H9 (cell line): ENCODE measurements at regions not wholly inside any gene's neighbourhood (a gene's known extent, or its start where the extent isn't known, plus 50 kb on each side); places are given as distances from the start of the nearest gene placed in this dataset.

Source experiments
- DNase-seq: peaks from one replicate; pipeline ENCODE4 v3.0.0-alpha.2; 2017
- H2AFZ ChIP-seq: one replicate; pipeline ENCODE4 v1.6.1; 2013; ENCODE audit warnings: mild to moderate bottlenecking, low read length, control low read depth, moderate library complexity
- H2AK5ac ChIP-seq: 2 replicates; pipeline ENCODE4 v1.6.1; 2013; ENCODE audit warnings: low read length, control low read depth, mixed read lengths; ENCODE audit not compliant: insufficient read length
- H2BK120ac ChIP-seq: one replicate; pipeline ENCODE4 v1.6.1; 2013; ENCODE audit warnings: low read depth, mild to moderate bottlenecking, low read length, control low read depth, inconsistent platforms; ENCODE audit not compliant: poor library complexity, severe bottlenecking
- H2BK12ac ChIP-seq: 2 replicates; pipeline ENCODE4 v1.6.1; 2013; ENCODE audit warnings: low read length, control low read depth, mixed read lengths, low read depth; ENCODE audit not compliant: insufficient read length
- H2BK15ac ChIP-seq: 2 replicates; pipeline ENCODE4 v1.6.1; 2013; ENCODE audit warnings: low read depth, low read length, control low read depth
- H2BK20ac ChIP-seq: one replicate; pipeline ENCODE4 v1.6.1; 2013; ENCODE audit warnings: low read depth, mild to moderate bottlenecking, low read length, control low read depth, inconsistent platforms; ENCODE audit not compliant: poor library complexity, severe bottlenecking
- H2BK5ac ChIP-seq: 2 replicates; pipeline ENCODE4 v1.6.1; 2013; ENCODE audit warnings: low read length, control low read depth, mixed read lengths; ENCODE audit not compliant: insufficient read length
- H3K14ac ChIP-seq: 2 replicates; pipeline ENCODE4 v1.6.1; 2013; ENCODE audit warnings: low read length, control low read depth; ENCODE audit not compliant: insufficient read depth
- H3K18ac ChIP-seq: 2 replicates; pipeline ENCODE4 v1.6.1; 2013; ENCODE audit warnings: low read depth, mild to moderate bottlenecking, mixed read lengths, low read length, control low read depth; ENCODE audit not compliant: insufficient read length
- H3K23ac ChIP-seq: 2 replicates; pipeline ENCODE4 v1.6.1; 2013; ENCODE audit warnings: low read length, control low read depth, mixed read lengths, low read depth; ENCODE audit not compliant: insufficient read length
- H3K23me2 ChIP-seq: 2 replicates; pipeline ENCODE4 v1.6.1; 2013; ENCODE audit warnings: low read depth, mild to moderate bottlenecking, mixed read lengths, low read length, control low read depth; ENCODE audit not compliant: insufficient read length, poor library complexity, severe bottlenecking
- H3K27ac ChIP-seq: 2 replicates; pipeline ENCODE4 v1.5.1; 2013; ENCODE audit warnings: low read length, control low read depth, mixed read lengths, low read depth; ENCODE audit not compliant: insufficient read length
- H3K27me3 ChIP-seq: 2 replicates; pipeline ENCODE4 v1.6.1; 2013; ENCODE audit warnings: low read length, control low read depth, inconsistent platforms; ENCODE audit not compliant: insufficient read depth
- H3K4ac ChIP-seq: 2 replicates; pipeline ENCODE4 v1.6.1; 2013; ENCODE audit warnings: low read depth, mild to moderate bottlenecking, control low read depth, inconsistent platforms, low read length, moderate library complexity
- H3K4me1 ChIP-seq: 2 replicates; pipeline ENCODE4 v1.6.1; 2013; ENCODE audit warnings: low read length, control low read depth, inconsistent platforms; ENCODE audit not compliant: insufficient read depth
- H3K4me2 ChIP-seq: 2 replicates; pipeline ENCODE4 v1.6.1; 2013; ENCODE audit warnings: low read length, control low read depth, mixed read lengths; ENCODE audit not compliant: insufficient read length, insufficient read depth
- H3K56ac ChIP-seq: 2 replicates; pipeline ENCODE4 v1.6.1; 2013; ENCODE audit warnings: low read depth, mild to moderate bottlenecking, mixed read lengths, low read length, control low read depth; ENCODE audit not compliant: insufficient read length
- H3K79me1 ChIP-seq: 2 replicates; pipeline ENCODE4 v1.6.1; 2013; ENCODE audit warnings: low read depth, mild to moderate bottlenecking, moderate library complexity, low read length, control low read depth, inconsistent platforms; ENCODE audit not compliant: insufficient read depth, poor library complexity, severe bottlenecking
- H3K79me2 ChIP-seq: 2 replicates; pipeline ENCODE4 v1.6.1; 2013; ENCODE audit warnings: low read length, control low read depth, inconsistent platforms; ENCODE audit not compliant: insufficient read depth
- H3K9ac ChIP-seq: 2 replicates; pipeline ENCODE4 v1.6.1; 2013; ENCODE audit warnings: low read length, control low read depth, mixed read lengths; ENCODE audit not compliant: insufficient read length; ENCODE audit errors: extremely low read depth
- H3K9me3 ChIP-seq: one replicate; pipeline ENCODE4 v1.6.1; 2013; ENCODE audit warnings: low read depth, low read length, inconsistent platforms; ENCODE audit not compliant: control insufficient read depth
- H3T11ph ChIP-seq: one replicate; pipeline ENCODE4 v1.6.1; 2013; ENCODE audit warnings: mild to moderate bottlenecking, low read length, control low read depth, inconsistent platforms
- H4K20me1 ChIP-seq: one replicate; pipeline ENCODE4 v1.6.1; 2013; ENCODE audit not compliant: control insufficient read depth, insufficient read length, insufficient read depth
- H4K5ac ChIP-seq: 2 replicates; pipeline ENCODE4 v1.6.1; 2013; ENCODE audit warnings: low read depth, mild to moderate bottlenecking, mixed read lengths, low read length, control low read depth; ENCODE audit not compliant: insufficient read length
- H4K8ac ChIP-seq: replicated peaks from 2 replicates; pipeline ENCODE4 v1.6.1; 2013; ENCODE audit warnings: low read length, control low read depth, mixed read lengths, low read depth; ENCODE audit not compliant: insufficient read length
- H4K91ac ChIP-seq: 2 replicates; pipeline ENCODE4 v1.6.1; 2013; ENCODE audit warnings: low read depth, mild to moderate bottlenecking, moderate library complexity, mixed read lengths, low read length, control low read depth; ENCODE audit not compliant: insufficient read length
- H3K27ac Mint-ChIP-seq, 3 experiments: 2 replicates in 2 of 3; 3 replicates in 1 of 3; pipeline ENCODE4 v1.8.0; 2020 to 2021; ENCODE audit warnings: mixed read lengths in 3 of 3, mild to moderate bottlenecking in 1 of 3, moderate library complexity in 1 of 3
- H3K27me3 Mint-ChIP-seq: 2 replicates; pipeline ENCODE4 v1.8.0; 2021; ENCODE audit warnings: low read depth, mild to moderate bottlenecking, moderate library complexity, mixed read lengths
- H3K36me3 Mint-ChIP-seq, 3 experiments: 2 replicates in 2 of 3; 3 replicates in 1 of 3; pipeline ENCODE4 v1.8.0; 2020 to 2021; ENCODE audit warnings: low read depth in 3 of 3, mixed read lengths in 3 of 3; ENCODE audit not compliant: insufficient read depth in 1 of 3
- H3K4me1 Mint-ChIP-seq, 2 experiments: 2 replicates each; pipeline ENCODE4 v1.8.0; 2020; ENCODE audit warnings: mixed read lengths in 2 of 2
- H3K4me3 Mint-ChIP-seq, 2 experiments: 2 replicates in 1 of 2; 3 replicates in 1 of 2; pipeline ENCODE4 v1.8.0; 2020 to 2021; ENCODE audit warnings: mild to moderate bottlenecking in 2 of 2, mixed read lengths in 2 of 2, moderate library complexity in 1 of 2
- H3K9me3 Mint-ChIP-seq, 2 experiments: 2 replicates in 1 of 2; 3 replicates in 1 of 2; pipeline ENCODE4 v1.8.0; 2020; ENCODE audit warnings: mild to moderate bottlenecking in 2 of 2, mixed read lengths in 2 of 2, moderate library complexity in 1 of 2
- WGBS: extraction: QIAGEN DNeasy Blood & Tissue Kit; methylation state at CpG from one replicate; pipeline ENCODE4 v1.1.7; 2013; ENCODE audit warnings: missing lambda C conversion rate, low lambda C conversion rate, mixed read lengths; ENCODE audit not compliant: insufficient read length; ENCODE audit errors: extremely low coverage; 5-methylcytosine and 5-hydroxymethylcytosine counted together
- TF ChIP-seq, protein P1 (sequence below): fragments of 200-600 bp; sonication (generic); conservative IDR thresholded peaks from 3 replicates; pipeline ENCODE4 v1.8.0; 2021; ENCODE audit warnings: antibody characterized with exemption, mild to moderate bottlenecking

DNA sequence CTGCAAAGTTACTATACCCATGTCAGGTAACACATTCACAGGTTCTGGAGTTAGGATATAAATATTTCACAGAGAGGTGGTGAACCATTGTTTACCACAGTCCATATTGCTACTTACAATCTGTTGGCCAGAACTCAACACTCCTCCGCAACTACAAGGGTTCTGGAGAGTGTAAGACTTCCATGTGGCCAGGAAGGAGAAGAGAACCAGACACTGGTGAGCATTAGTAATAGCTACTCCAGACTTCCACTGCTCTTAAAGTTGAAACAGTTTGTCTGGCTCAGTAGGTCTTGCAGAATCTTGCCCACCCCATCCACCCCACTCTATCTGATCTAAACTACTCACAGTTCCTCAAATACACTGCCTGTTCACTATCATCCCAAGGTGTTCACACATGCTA lies 369.6 kb downstream of the DUSP6 start:
- no peaks in the 10 kb centered on the region for H3K27me3 Mint-ChIP-seq
- H2AFZ ChIP-seq, result no peak overlapping the region
- H2BK15ac ChIP-seq, result no peak overlapping the region
- H3K36me3 Mint-ChIP-seq, result no peaks in the 10 kb centered on the region
- no peaks in the 10 kb centered on the region for H4K20me1 ChIP-seq
- WGBS, result no CpG with 5 or more reads among the region's 1 CpG
- no peak overlapping the region for H4K5ac ChIP-seq
- H4K91ac ChIP-seq, result no peak overlapping the region
- H3K23ac ChIP-seq, result no peak overlapping the region
- H3K4me1 ChIP-seq, result no peaks in the 10 kb centered on the region
- H3K9me3 Mint-ChIP-seq, result no peaks in the 10 kb centered on the region
- peaks cover 14 to 18% of the 10 kb centered on the region in 2 experiments for H3K4me1 Mint-ChIP-seq
- DNase-seq, result no peak
- H3K14ac ChIP-seq, result no peak overlapping the region
- H2AK5ac ChIP-seq, result no peak overlapping the region
- no peaks in the 10 kb centered on the region for H3K9me3 ChIP-seq
- no peak overlapping the region for H3T11ph ChIP-seq
- no peak overlapping the region for H4K8ac ChIP-seq
- H2BK12ac ChIP-seq, result no peak overlapping the region
- H3K79me1 ChIP-seq, result no peaks in the 10 kb centered on the region
- no peaks in the 10 kb centered on the region for H3K79me2 ChIP-seq
- no peak overlapping the region for H3K9ac ChIP-seq
- H3K18ac ChIP-seq, result no peak overlapping the region
- H3K56ac ChIP-seq, result no peak overlapping the region
- no peaks in the 10 kb centered on the region for H3K23me2 ChIP-seq
- H2BK120ac ChIP-seq, result no peak overlapping the region
- no peaks in the 10 kb centered on the region for H3K27me3 ChIP-seq
- H3K27ac Mint-ChIP-seq, result no peak overlapping the region
- H3K4me3 Mint-ChIP-seq, result no peak overlapping the region; a peak in 1 of 5 replicates
- TF ChIP-seq, protein P1, sequence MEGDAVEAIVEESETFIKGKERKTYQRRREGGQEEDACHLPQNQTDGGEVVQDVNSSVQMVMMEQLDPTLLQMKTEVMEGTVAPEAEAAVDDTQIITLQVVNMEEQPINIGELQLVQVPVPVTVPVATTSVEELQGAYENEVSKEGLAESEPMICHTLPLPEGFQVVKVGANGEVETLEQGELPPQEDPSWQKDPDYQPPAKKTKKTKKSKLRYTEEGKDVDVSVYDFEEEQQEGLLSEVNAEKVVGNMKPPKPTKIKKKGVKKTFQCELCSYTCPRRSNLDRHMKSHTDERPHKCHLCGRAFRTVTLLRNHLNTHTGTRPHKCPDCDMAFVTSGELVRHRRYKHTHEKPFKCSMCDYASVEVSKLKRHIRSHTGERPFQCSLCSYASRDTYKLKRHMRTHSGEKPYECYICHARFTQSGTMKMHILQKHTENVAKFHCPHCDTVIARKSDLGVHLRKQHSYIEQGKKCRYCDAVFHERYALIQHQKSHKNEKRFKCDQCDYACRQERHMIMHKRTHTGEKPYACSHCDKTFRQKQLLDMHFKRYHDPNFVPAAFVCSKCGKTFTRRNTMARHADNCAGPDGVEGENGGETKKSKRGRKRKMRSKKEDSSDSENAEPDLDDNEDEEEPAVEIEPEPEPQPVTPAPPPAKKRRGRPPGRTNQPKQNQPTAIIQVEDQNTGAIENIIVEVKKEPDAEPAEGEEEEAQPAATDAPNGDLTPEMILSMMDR, result no peak
- no peak overlapping the region for H2BK20ac ChIP-seq
- H3K4ac ChIP-seq, result no peak overlapping the region
- no peak overlapping the region for H3K4me2 ChIP-seq
- H2BK5ac ChIP-seq, result no peak overlapping the region
- H3K27ac ChIP-seq, result no peak overlapping the region
